HG02623 (cell line): ENCODE measurements at regions not wholly inside any gene's neighbourhood (a gene's known extent, or its start where the extent isn't known, plus 50 kb on each side); places are given as distances from the start of the nearest gene placed in this dataset.

Experiments used
- ATAC-seq: cut with Tn5 transposase; IDR thresholded peaks from one replicate; pipeline ENCODE4 v1.9.1; 2021; ENCODE audit warnings: moderate library complexity; ENCODE audit not compliant: unreplicated experiment

GRCh38 chr1:219438386-219438785, 174.5 kb downstream of the ZC3H11B start:
- no peak for ATAC-seq

GRCh38 chr1:219434923-219435297, 178.0 kb downstream of the ZC3H11B start:
- ATAC-seq = no peak

- ATAC-seq = no peak
Observed at GRCh38 chr1:219434285-219434922, 178.5 kb downstream of the ZC3H11B start.

GRCh38 chr1:219433496-219434131, 179.3 kb downstream of the ZC3H11B start:
- ATAC-seq = no peak

GRCh38 chr1:219433001-219433400, 179.9 kb downstream of the ZC3H11B start:
- ATAC-seq = no peak

GRCh38 chr1:219432191-219432606, 180.7 kb downstream of the ZC3H11B start:
- no peak for ATAC-seq

- ATAC-seq = no peak
Observed at GRCh38 chr1:219430419-219430818, 182.5 kb downstream of the ZC3H11B start.

- ATAC-seq = no peak
Observed at GRCh38 chr1:219428651-219429050, 184.3 kb downstream of the ZC3H11B start.

GRCh38 chr1:219427989-219428388, 184.9 kb downstream of the ZC3H11B start:
- no peak for ATAC-seq

- ATAC-seq = peak; percentile 63
Observed at GRCh38 chr1:219427403-219427802, 185.5 kb downstream of the ZC3H11B start.

- ATAC-seq = peak; percentile 49
Observed at GRCh38 chr1:219422811-219423598, 189.9 kb downstream of the ZC3H11B start.

GRCh38 chr1:219420913-219421312, 192.0 kb downstream of the ZC3H11B start:
- no peak for ATAC-seq

GRCh38 chr1:219419860-219420259, 193.0 kb downstream of the ZC3H11B start:
- no peak for ATAC-seq

GRCh38 chr1:219419065-219419464, 193.8 kb downstream of the ZC3H11B start:
- no peak for ATAC-seq

GRCh38 chr1:219417610-219418009, 195.3 kb downstream of the ZC3H11B start:
- ATAC-seq = no peak

- peak; percentile 91 for ATAC-seq
Observed at GRCh38 chr1:219416598-219417238, 196.2 kb downstream of the ZC3H11B start.

- no peak for ATAC-seq
Observed at GRCh38 chr1:219415915-219416314, 197.0 kb downstream of the ZC3H11B start.

- no peak for ATAC-seq
Observed at GRCh38 chr1:219415433-219415832, 197.5 kb downstream of the ZC3H11B start.

- no peak for ATAC-seq
Observed at GRCh38 chr1:219414250-219414649, 198.7 kb downstream of the ZC3H11B start.

- no peak for ATAC-seq
Observed at GRCh38 chr1:219413536-219413935, 199.4 kb downstream of the ZC3H11B start.

GRCh38 chr1:219412772-219413171, 200.1 kb downstream of the ZC3H11B start:
- no peak for ATAC-seq
